22Rv1 (cell line): ENCODE measurements at regions not wholly inside any gene's neighbourhood (a gene's known extent, or its start where the extent isn't known, plus 50 kb on each side); places are given as distances from the start of the nearest gene placed in this dataset.

Source experiments
- CTCF ChIP-seq: fragments of 450-650 bp; IDR thresholded peaks from 2 replicates; pipeline ENCODE4 v1.5.1; 2017; ENCODE audit warnings: mild to moderate bottlenecking
- ZFX ChIP-seq: fragments of 450-650 bp; IDR thresholded peaks from 2 replicates; pipeline ENCODE4 v1.6.1; 2017; ENCODE audit warnings: antibody characterized with exemption, borderline replicate concordance

- no peak for TF ChIP-seq CTCF
- TF ChIP-seq ZFX: no peak
Observed at GRCh38 chr14:22011253-22011642, 337.6 kb upstream of the OR4E1 start.
